Common myeloid progenitor, CD34-positive (primary cell): ENCODE measurements at regions not wholly inside any gene's neighbourhood (a gene's known extent, or its start where the extent isn't known, plus 50 kb on each side); places are given as distances from the start of the nearest gene placed in this dataset.
A peak's percentile ranks its signal among the peaks of the same experiment; 100 is the strongest.

Experiments
- CTCF ChIA-PET: fragments of 350-600 bp; sonication (Branson Sonifier 250); formaldehyde crosslinking; loops from one replicate; lab custom pipeline; 2021; ENCODE audit warnings: antibody characterized with exemption; lab: Charles Lee
- POLR2A ChIA-PET: fragments of 350-600 bp; sonication (Branson Sonifier 250); formaldehyde crosslinking; loops from one replicate; lab custom pipeline; 2021; ENCODE audit warnings: antibody characterized with exemption; lab: Charles Lee
- DNase-seq, 3 donors: peaks; one replicate each; pipeline versions ENCODE4 v3.0.0 to v3.0.0-alpha.2; 2013
- H3K27ac ChIP-seq, 2 experiments: 1 replicate in 1 of 2; 2 replicates in 1 of 2; pipeline ENCODE4 v1.7.0; 2013; ENCODE audit warnings: inconsistent platforms in 2 of 2, low read length in 2 of 2, mild to moderate bottlenecking in 2 of 2, low read depth in 1 of 2, moderate library complexity in 1 of 2; ENCODE audit not compliant: severe bottlenecking in 2 of 2, insufficient read depth in 1 of 2, poor library complexity in 1 of 2
- H3K27me3 ChIP-seq, 5 experiments: replicated peaks in 2 of 5; 1 replicate in 3 of 5; 2 replicates in 2 of 5; pipeline versions ENCODE4 v1.6.1 to v1.7.0; 2013; ENCODE audit warnings: low read length in 4 of 5, mild to moderate bottlenecking in 2 of 5, moderate library complexity in 2 of 5, inconsistent platforms in 1 of 5; ENCODE audit not compliant: insufficient read depth in 5 of 5, control insufficient read depth in 4 of 5
- H3K36me3 ChIP-seq, 4 experiments: 1 replicate in 2 of 4; 2 replicates in 2 of 4; pipeline versions ENCODE4 v1.6.1 to v1.7.0; 2013; ENCODE audit warnings: low read length in 3 of 4, control low read depth in 1 of 4, mild to moderate bottlenecking in 1 of 4; ENCODE audit not compliant: control insufficient read depth in 4 of 4, insufficient read depth in 4 of 4
- H3K4me1 ChIP-seq, 4 experiments: 1 replicate in 3 of 4; 2 replicates in 1 of 4; pipeline versions ENCODE4 v1.6.1 to v1.7.1; 2013; ENCODE audit warnings: low read length in 3 of 4, mild to moderate bottlenecking in 3 of 4, control low read depth in 1 of 4, inconsistent platforms in 1 of 4, moderate library complexity in 1 of 4; ENCODE audit not compliant: control insufficient read depth in 4 of 4, insufficient read depth in 4 of 4; ENCODE audit errors: control extremely low read depth in 1 of 4
- H3K4me3 ChIP-seq, 7 experiments: 1 replicate in 4 of 7; 2 replicates in 3 of 7; pipeline versions ENCODE4 v1.5.1 to v1.7.0; 2013; ENCODE audit warnings: mild to moderate bottlenecking in 7 of 7, low read length in 6 of 7, moderate library complexity in 6 of 7, inconsistent platforms in 2 of 7, low read depth in 2 of 7, control low read depth in 1 of 7; ENCODE audit not compliant: insufficient read depth in 4 of 7, control insufficient read depth in 1 of 7; ENCODE audit errors: extremely low read depth in 1 of 7
- H3K9me3 ChIP-seq, 5 experiments: 1 replicate in 4 of 5; 2 replicates in 1 of 5; pipeline versions ENCODE4 v1.6.1 to v1.7.1; 2013; ENCODE audit warnings: low read length in 4 of 5, mild to moderate bottlenecking in 2 of 5, inconsistent platforms in 1 of 5, low read depth in 1 of 5, moderate library complexity in 1 of 5; ENCODE audit not compliant: control insufficient read depth in 4 of 5, insufficient read depth in 2 of 5; ENCODE audit errors: control extremely low read depth in 1 of 5
- WGBS: methylation state at CpG from one replicate; pipeline ENCODE4 v1.1.5; 2013; ENCODE audit not compliant: insufficient coverage; 5-methylcytosine and 5-hydroxymethylcytosine counted together

- Histone ChIP-seq H3K4me3 (no peak overlapping the region), H3K27me3 (no peaks in the 10 kb centered on the region), H3K27ac (no peak overlapping the region), H3K9me3 (no peaks in the 10 kb centered on the region), H3K36me3 (no peaks in the 10 kb centered on the region), H3K4me1 (peaks cover 0 to 6% (median 3%) of the 10 kb centered on the region in 4 experiments)
- POLR2A ChIA-PET, result no interaction called here
- WGBS, result no CpG with 5 or more reads among the region's 1 CpG
- no peak for DNase-seq
- CTCF ChIA-PET, result interaction anchor here (0.9 kb wide), 1 partner anchor 96 kb away, joined by 3 read pairs; no protein-coding TSS in a partner anchor
Observed at GRCh38 chrX:38864165-38864564, 62.9 kb downstream of the MID1IP1 start.

- Histone ChIP-seq H3K4me3 (no peak overlapping the region), H3K36me3 (no peaks in the 10 kb centered on the region), H3K27me3 (no peaks in the 10 kb centered on the region), H3K4me1 (peaks cover 0 to 22% (median 13%) of the 10 kb centered on the region in 4 experiments), H3K27ac (no peak overlapping the region), H3K9me3 (no peaks in the 10 kb centered on the region)
- no peak for DNase-seq
- ChIA-PET POLR2A (interaction anchor here (1.0 kb wide), 1 partner anchor 67 kb away, joined by 3 read pairs; the partner anchor contains the start of gene MID1IP1), CTCF (no interaction called here)
- 80% methylated on average over 5 of the region's 6 CpGs for WGBS
Observed at GRCh38 chrX:38868321-38868720, 67.1 kb downstream of the MID1IP1 start.

DNA sequence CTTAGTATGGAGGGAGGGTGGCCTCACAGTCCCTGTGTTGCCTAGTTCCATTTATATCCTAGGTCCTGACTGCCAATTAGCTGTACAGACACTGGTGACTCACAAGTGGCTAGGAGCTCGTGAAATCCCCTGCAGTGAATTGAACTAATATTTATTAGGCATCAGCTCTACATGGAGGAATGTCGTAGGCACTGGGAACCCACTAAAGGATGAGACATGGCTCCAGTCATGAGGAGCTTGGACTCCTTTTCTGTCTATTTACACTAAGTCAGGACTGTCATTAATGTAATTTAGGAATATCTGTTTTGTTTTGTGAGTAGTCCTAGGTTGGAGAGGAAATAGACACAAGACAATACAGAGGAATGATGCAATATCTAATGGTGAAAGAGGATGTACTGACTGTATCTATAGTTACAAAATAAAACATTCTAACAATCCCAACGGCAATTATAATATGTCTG is 67.7 kb downstream of the MID1IP1 start:
- Histone ChIP-seq H3K4me1 (peaks cover 0 to 22% (median 13%) of the 10 kb centered on the region in 4 experiments), H3K36me3 (no peaks in the 10 kb centered on the region), H3K4me3 (no peak overlapping the region), H3K27ac (peak overlapping the region in 1 of 2 experiments; percentile 25), H3K9me3 (no peaks in the 10 kb centered on the region), H3K27me3 (no peaks in the 10 kb centered on the region)
- ChIA-PET POLR2A (interaction anchor here (1.0 kb wide), 1 partner anchor 68 kb away, joined by 3 read pairs; the partner anchor contains the start of gene MID1IP1), CTCF (no interaction called here)
- WGBS, result 86% methylated on average over 2 of the region's 3 CpGs
- peak; percentile 14 to 66 (median 65) for DNase-seq

DNA sequence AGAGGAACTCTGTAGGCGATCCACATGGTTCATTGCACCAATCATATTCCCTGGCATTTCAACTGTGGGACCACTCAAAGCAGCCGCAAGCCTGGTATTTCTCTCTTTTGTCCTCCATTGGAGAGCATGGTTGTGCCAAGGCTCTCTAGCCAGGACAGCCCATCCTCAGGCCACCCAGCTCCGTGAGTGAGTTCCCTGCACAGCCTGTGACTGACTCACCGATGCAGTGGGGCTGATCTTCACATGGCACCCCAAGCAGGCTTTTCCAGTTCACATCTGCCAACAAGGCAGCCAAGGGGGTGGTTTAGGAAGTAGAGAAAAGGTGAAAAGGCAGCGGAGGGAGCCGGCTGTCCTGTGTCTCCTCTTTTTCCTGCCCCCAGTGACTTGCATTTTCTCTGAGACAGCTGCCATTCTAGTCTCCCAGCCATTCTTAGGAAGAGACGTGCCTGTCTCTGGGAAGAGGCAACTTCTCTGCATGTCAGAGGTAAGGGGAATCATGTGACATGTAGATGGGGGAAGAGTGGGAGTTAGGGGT is 69.2 kb downstream of the MID1IP1 start:
- DNase-seq, result peak in 2 of 3 donors; percentile 10 to 15
- Histone ChIP-seq H3K27ac (no peak overlapping the region), H3K27me3 (no peaks in the 10 kb centered on the region), H3K4me3 (no peak overlapping the region), H3K36me3 (no peaks in the 10 kb centered on the region), H3K4me1 (peaks cover 0 to 22% (median 13%) of the 10 kb centered on the region in 4 experiments), H3K9me3 (no peaks in the 10 kb centered on the region)
- ChIA-PET POLR2A (interaction anchor here (0.7 kb wide), 1 partner anchor 64 kb away, joined by 3 read pairs; no protein-coding TSS in a partner anchor), CTCF (no interaction called here)
- WGBS, result 68% methylated on average over 4 of the region's 7 CpGs

DNA sequence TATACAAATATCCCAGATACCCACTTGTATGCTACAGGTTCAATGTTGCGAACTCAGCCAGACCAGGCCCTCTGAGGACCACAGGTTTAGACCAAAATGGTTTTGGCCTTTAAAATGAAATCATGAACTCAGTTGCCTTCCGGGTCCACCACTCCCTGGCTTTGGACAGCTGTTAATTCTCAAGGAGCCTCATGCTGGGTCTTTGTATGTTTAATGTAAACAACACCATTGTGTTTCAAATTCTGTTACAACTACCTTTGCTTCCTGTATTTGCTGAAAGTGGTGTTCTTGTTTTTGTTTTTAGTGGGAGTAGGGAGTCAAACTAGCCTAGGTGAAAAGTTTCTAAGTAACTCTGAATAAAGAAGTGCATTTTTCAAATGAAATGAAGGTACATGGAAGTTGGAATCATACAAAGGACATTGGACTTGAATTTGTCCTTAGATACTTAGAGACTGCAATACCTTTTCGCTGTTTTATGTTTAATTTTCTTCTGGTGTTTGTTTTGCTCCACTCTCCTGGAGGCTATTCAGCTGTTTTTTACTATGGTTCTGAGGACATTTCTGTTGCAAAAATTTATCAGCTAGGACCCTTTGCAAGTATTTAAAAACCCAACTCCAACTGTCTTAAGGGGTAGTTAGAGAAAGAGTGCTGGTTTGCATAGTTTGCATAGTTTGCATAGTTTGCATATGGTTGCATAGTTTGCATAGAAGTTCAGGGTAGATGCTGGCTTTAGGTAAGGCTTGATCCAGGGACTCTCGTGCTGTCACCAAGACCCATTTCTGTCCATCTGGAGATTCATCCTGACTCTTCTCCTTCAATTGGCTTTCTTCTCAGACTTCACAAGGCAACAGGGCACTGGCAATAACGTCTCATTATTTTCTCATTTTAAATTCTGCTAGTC is 70.1 kb downstream of the MID1IP1 start:
- no peaks in the 10 kb centered on the region for H3K27me3 ChIP-seq
- no peak overlapping the region for H3K27ac ChIP-seq
- 90% methylated on average over 3 of the region's 5 CpGs for WGBS
- POLR2A ChIA-PET, result no interaction called here
- H3K9me3 ChIP-seq, result no peaks in the 10 kb centered on the region
- no peak overlapping the region for H3K4me3 ChIP-seq
- CTCF ChIA-PET, result interaction anchor here (1.3 kb wide), 1 partner anchor 9 kb away, joined by 3 read pairs; no protein-coding TSS in a partner anchor
- peaks cover 0 to 22% (median 13%) of the 10 kb centered on the region in 4 experiments for H3K4me1 ChIP-seq
- H3K36me3 ChIP-seq, result no peaks in the 10 kb centered on the region
- no peak for DNase-seq

GRCh38 chrX:38877366-38877765 is 76.1 kb downstream of the MID1IP1 start:
- Histone ChIP-seq H3K4me3 (no peak overlapping the region), H3K27me3 (no peaks in the 10 kb centered on the region), H3K36me3 (no peaks in the 10 kb centered on the region), H3K9me3 (no peaks in the 10 kb centered on the region), H3K27ac (no peak overlapping the region), H3K4me1 (peaks cover 12 to 31% (median 19%) of the 10 kb centered on the region in 4 experiments)
- ChIA-PET POLR2A (interaction anchor here (0.7 kb wide), 1 partner anchor 54 kb away, joined by 3 read pairs; no protein-coding TSS in a partner anchor), CTCF (no interaction called here)
- no CpG with 5 or more reads among the region's 2 CpGs for WGBS
- no peak for DNase-seq
